ENCODE measurements at regions not wholly inside any gene's neighbourhood (a gene's known extent, or its start where the extent isn't known, plus 50 kb on each side); places are given as distances from the start of the nearest gene placed in this dataset.
A peak's percentile ranks its signal among the peaks of the same experiment; 100 is the strongest.

DNA sequence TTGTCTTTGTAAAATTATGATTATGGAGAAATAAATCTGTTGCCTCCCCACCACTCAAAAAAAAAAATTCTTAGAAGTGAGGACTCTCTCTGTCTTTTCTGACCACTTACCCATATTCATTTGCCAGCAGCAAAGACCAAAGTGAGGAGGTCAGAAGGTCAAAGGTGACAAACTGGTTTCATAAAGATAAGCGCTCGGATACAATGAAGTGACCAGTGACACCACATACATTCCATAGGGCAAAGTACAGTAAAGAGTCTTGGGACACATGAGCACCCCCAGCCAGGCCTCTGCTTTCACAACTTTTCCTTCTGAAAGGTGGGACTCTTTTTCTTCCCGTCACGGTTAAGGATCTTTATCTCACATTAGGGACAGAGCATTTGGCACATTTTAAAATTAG, 75.9 kb upstream of the TCF4 start:
- DNase-seq: peak; percentile 59 to 61
- H3K9me3 ChIP-seq: no peaks in the 10 kb centered on the region
- TF ChIP-seq, protein P1, sequence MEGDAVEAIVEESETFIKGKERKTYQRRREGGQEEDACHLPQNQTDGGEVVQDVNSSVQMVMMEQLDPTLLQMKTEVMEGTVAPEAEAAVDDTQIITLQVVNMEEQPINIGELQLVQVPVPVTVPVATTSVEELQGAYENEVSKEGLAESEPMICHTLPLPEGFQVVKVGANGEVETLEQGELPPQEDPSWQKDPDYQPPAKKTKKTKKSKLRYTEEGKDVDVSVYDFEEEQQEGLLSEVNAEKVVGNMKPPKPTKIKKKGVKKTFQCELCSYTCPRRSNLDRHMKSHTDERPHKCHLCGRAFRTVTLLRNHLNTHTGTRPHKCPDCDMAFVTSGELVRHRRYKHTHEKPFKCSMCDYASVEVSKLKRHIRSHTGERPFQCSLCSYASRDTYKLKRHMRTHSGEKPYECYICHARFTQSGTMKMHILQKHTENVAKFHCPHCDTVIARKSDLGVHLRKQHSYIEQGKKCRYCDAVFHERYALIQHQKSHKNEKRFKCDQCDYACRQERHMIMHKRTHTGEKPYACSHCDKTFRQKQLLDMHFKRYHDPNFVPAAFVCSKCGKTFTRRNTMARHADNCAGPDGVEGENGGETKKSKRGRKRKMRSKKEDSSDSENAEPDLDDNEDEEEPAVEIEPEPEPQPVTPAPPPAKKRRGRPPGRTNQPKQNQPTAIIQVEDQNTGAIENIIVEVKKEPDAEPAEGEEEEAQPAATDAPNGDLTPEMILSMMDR (IDR thresholded peaks at IDR 0.05; ENCODE audit: insufficient read depth in 1 of 2, low read depth in 1 of 2, low read length in 1 of 2, severe bottlenecking in 1 of 2, unreplicated experiment in 1 of 2): no peak
- no peaks in the 10 kb centered on the region for H3K27me3 ChIP-seq (replicated peaks; ENCODE audit: control insufficient read depth, insufficient read depth, low read length)
- no peaks in the 10 kb centered on the region for H3K36me3 Mint-ChIP-seq (ENCODE audit: insufficient read depth, unreplicated experiment)
- no peak overlapping the region for H3K4me3 ChIP-seq (ENCODE audit: low read depth, low read length)
- no peak overlapping the region for H3K4me3 Mint-ChIP-seq (ENCODE audit: unreplicated experiment)
- H3K27me3 Mint-ChIP-seq (ENCODE audit: insufficient read depth, unreplicated experiment): no peaks in the 10 kb centered on the region
- H3K4me1 Mint-ChIP-seq (ENCODE audit: low read depth, unreplicated experiment): peaks cover 21% of the 10 kb centered on the region
- no TSS peak for BruUV-seq (replicated peaks)
- POLR2A ChIA-PET: no interaction called here
- peaks cover 18% of the 10 kb centered on the region for H3K4me1 ChIP-seq
- H3K27ac Mint-ChIP-seq (ENCODE audit: unreplicated experiment): peak overlapping the region; percentile 48
- no peaks in the 10 kb centered on the region for H3K36me3 ChIP-seq (ENCODE audit: control insufficient read depth, insufficient read depth, low read length)
- CTCF ChIA-PET: no interaction called here
- intact Hi-C loops (cut with micrococcal nuclease; ENCODE audit: unreplicated experiment): loop anchor here (10.0 kb wide), 1 partner anchor 101 kb away; no protein-coding TSS in a partner anchor
- no peaks in the 10 kb centered on the region for H3K9me3 Mint-ChIP-seq (ENCODE audit: unreplicated experiment)

DNA sequence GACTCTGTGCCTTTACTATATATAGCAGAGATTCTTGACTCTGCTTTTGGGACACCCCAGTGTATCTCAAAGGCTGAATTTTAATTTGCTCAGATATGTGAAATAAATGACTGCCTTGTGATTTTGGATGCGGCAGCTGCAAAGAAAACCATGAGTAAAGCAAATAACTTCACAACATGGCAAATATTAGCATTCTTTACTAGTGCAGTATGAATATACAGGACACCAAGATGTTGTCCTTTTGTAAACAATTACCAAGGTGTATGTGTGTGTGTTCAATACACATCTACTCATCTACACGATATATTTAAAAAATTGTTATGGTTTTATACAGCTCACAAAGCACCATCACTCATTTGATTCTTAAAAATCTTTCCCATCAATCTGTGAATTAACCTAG, 70.6 kb upstream of the TCF4 start:
- Histone ChIP-seq H3K4me3 (ENCODE audit: low read depth, low read length) (no peak overlapping the region), H3K36me3 (ENCODE audit: control insufficient read depth, insufficient read depth, low read length) (no peaks in the 10 kb centered on the region), H3K4me1 (peaks cover 8% of the 10 kb centered on the region), H3K9me3 (no peaks in the 10 kb centered on the region), H3K27me3 (replicated peaks; ENCODE audit: control insufficient read depth, insufficient read depth, low read length) (no peaks in the 10 kb centered on the region)
- CTCF ChIA-PET: no interaction called here
- no peak overlapping the region for H3K27ac Mint-ChIP-seq (ENCODE audit: unreplicated experiment)
- H3K4me3 Mint-ChIP-seq (ENCODE audit: unreplicated experiment): no peak overlapping the region
- POLR2A ChIA-PET: no interaction called here
- no TSS peak for BruUV-seq (replicated peaks)
- H3K36me3 Mint-ChIP-seq (ENCODE audit: insufficient read depth, unreplicated experiment): no peaks in the 10 kb centered on the region
- TF ChIP-seq, protein P1 (IDR thresholded peaks at IDR 0.05; ENCODE audit: insufficient read depth in 1 of 2, low read depth in 1 of 2, low read length in 1 of 2, severe bottlenecking in 1 of 2, unreplicated experiment in 1 of 2): no peak
- DNase-seq: no peak
- H3K27me3 Mint-ChIP-seq (ENCODE audit: insufficient read depth, unreplicated experiment): no peaks in the 10 kb centered on the region
- intact Hi-C loops (cut with micrococcal nuclease; ENCODE audit: unreplicated experiment): no loop called here
- peaks cover 22% of the 10 kb centered on the region for H3K4me1 Mint-ChIP-seq (ENCODE audit: low read depth, unreplicated experiment)
- no peaks in the 10 kb centered on the region for H3K9me3 Mint-ChIP-seq (ENCODE audit: unreplicated experiment)

DNA sequence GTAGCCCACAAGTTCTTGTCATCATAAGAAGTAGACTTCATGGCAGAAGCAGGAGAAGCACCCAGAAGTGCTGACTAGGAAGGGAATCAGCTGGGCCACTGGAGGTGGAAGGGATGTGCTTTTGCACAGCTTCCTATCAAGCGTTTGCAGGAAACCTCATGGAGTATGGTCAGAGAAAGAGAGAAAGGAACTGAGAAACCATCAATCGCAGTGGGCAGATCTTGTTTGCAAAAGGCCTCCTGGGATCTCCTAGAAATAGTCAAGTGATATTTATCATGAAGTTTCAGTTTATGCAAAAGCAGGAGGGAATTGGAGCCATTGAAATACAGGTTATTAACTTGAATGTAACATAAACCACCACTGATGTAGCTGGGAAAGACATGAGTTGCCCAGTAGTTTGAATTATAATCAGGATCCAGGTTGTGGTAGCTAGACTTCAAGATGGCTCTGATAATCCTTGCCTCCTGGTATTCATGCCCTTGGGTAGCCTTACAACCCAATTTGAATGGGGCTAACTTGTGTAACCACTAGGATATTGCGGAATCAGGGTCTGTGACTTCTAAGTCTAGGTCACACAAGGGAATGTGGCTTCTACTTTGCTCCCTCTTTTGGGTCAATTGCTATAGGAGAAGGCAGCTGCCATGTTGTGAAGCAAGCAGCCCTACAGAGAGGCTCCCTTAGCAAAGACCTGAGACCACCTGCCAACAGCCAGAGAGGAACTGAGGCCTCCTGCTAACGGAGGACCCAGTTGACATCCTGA, 69.8 kb upstream of the TCF4 start:
- H3K27me3 Mint-ChIP-seq (ENCODE audit: insufficient read depth, unreplicated experiment): no peaks in the 10 kb centered on the region
- no peak overlapping the region for H3K4me3 Mint-ChIP-seq (ENCODE audit: unreplicated experiment)
- no peak overlapping the region for H3K4me3 ChIP-seq (ENCODE audit: low read depth, low read length)
- H3K27me3 ChIP-seq (replicated peaks; ENCODE audit: control insufficient read depth, insufficient read depth, low read length): no peaks in the 10 kb centered on the region
- ChIA-PET CTCF (no interaction called here), POLR2A (no interaction called here)
- no peaks in the 10 kb centered on the region for H3K36me3 ChIP-seq (ENCODE audit: control insufficient read depth, insufficient read depth, low read length)
- no peaks in the 10 kb centered on the region for H3K9me3 Mint-ChIP-seq (ENCODE audit: unreplicated experiment)
- DNase-seq: no peak
- TF ChIP-seq, protein P1 (IDR thresholded peaks at IDR 0.05; ENCODE audit: insufficient read depth in 1 of 2, low read depth in 1 of 2, low read length in 1 of 2, severe bottlenecking in 1 of 2, unreplicated experiment in 1 of 2): no peak
- no peak overlapping the region for H3K27ac Mint-ChIP-seq (ENCODE audit: unreplicated experiment)
- H3K4me1 ChIP-seq: no peaks in the 10 kb centered on the region
- peaks cover 22% of the 10 kb centered on the region for H3K4me1 Mint-ChIP-seq (ENCODE audit: low read depth, unreplicated experiment)
- intact Hi-C loops (cut with micrococcal nuclease; ENCODE audit: unreplicated experiment): no loop called here
- BruUV-seq (replicated peaks): no TSS peak
- H3K9me3 ChIP-seq: no peaks in the 10 kb centered on the region
- no peaks in the 10 kb centered on the region for H3K36me3 Mint-ChIP-seq (ENCODE audit: insufficient read depth, unreplicated experiment)

All from Caco-2 (cell line).